ENCODE measurements at regions not wholly inside any gene's neighbourhood (a gene's known extent, or its start where the extent isn't known, plus 50 kb on each side); places are given as distances from the start of the nearest gene placed in this dataset.

- no peaks in the 10 kb centered on the region for H3K9me3 Mint-ChIP-seq
- no peaks in the 10 kb centered on the region for H3K36me3 Mint-ChIP-seq (ENCODE audit: low read depth)
- no peaks in the 10 kb centered on the region for H3K4me1 Mint-ChIP-seq
These were observed 990.5 kb downstream of the OTOL1 start for GRCh38 chr3:162487138-162487537.

GRCh38 chr3:162489853-162490252 lies 993.2 kb downstream of the OTOL1 start:
- peak; percentile 35 for TF ChIP-seq CTCF (conservative IDR thresholded peaks at IDR 0.05)
- H3K4me3 Mint-ChIP-seq: no peak overlapping the region
- no peaks in the 10 kb centered on the region for H3K4me1 Mint-ChIP-seq

More at GRCh38 chr3:162487138-162487537, 990.5 kb downstream of the OTOL1 start:
- H3K27ac Mint-ChIP-seq (ENCODE audit: unreplicated experiment): no peak overlapping the region
- DNase-seq (ENCODE audit: low read depth, low spot score): no peak
- no peaks in the 10 kb centered on the region for H3K27me3 Mint-ChIP-seq (ENCODE audit: low read depth)
- no peak overlapping the region for H3K4me3 Mint-ChIP-seq
- no peak for TF ChIP-seq CTCF (conservative IDR thresholded peaks at IDR 0.05)

GRCh38 chr3:162491952-162492351 lies 995.3 kb downstream of the OTOL1 start:
- H3K9me3 Mint-ChIP-seq: peaks cover 2% of the 10 kb centered on the region
- no peaks in the 10 kb centered on the region for H3K36me3 Mint-ChIP-seq (ENCODE audit: low read depth)
- no peak overlapping the region for H3K4me3 Mint-ChIP-seq
- no peaks in the 10 kb centered on the region for H3K27me3 Mint-ChIP-seq (ENCODE audit: low read depth)
- no peak for DNase-seq (ENCODE audit: low read depth, low spot score)
- no peak overlapping the region for H3K27ac Mint-ChIP-seq (ENCODE audit: unreplicated experiment)
- H3K4me1 Mint-ChIP-seq: no peaks in the 10 kb centered on the region
- no peak for TF ChIP-seq CTCF (conservative IDR thresholded peaks at IDR 0.05)

More at GRCh38 chr3:162489853-162490252, 993.2 kb downstream of the OTOL1 start:
- Mint-ChIP-seq H3K27ac (ENCODE audit: unreplicated experiment) (no peak overlapping the region), H3K36me3 (ENCODE audit: low read depth) (no peaks in the 10 kb centered on the region), H3K27me3 (ENCODE audit: low read depth) (no peaks in the 10 kb centered on the region), H3K9me3 (no peaks in the 10 kb centered on the region)
- DNase-seq (ENCODE audit: low read depth, low spot score): no peak

GRCh38 chr3:162492446-162493081 lies 996.0 kb downstream of the OTOL1 start:
- H3K4me3 Mint-ChIP-seq: no peak overlapping the region
- H3K4me1 Mint-ChIP-seq: no peaks in the 10 kb centered on the region
- DNase-seq (ENCODE audit: low read depth, low spot score): no peak
- H3K27ac Mint-ChIP-seq (ENCODE audit: unreplicated experiment): no peak overlapping the region
- H3K27me3 Mint-ChIP-seq (ENCODE audit: low read depth): no peaks in the 10 kb centered on the region
- H3K9me3 Mint-ChIP-seq: peaks cover 2% of the 10 kb centered on the region
- TF ChIP-seq CTCF (conservative IDR thresholded peaks at IDR 0.05): no peak
- no peaks in the 10 kb centered on the region for H3K36me3 Mint-ChIP-seq (ENCODE audit: low read depth)

DNA sequence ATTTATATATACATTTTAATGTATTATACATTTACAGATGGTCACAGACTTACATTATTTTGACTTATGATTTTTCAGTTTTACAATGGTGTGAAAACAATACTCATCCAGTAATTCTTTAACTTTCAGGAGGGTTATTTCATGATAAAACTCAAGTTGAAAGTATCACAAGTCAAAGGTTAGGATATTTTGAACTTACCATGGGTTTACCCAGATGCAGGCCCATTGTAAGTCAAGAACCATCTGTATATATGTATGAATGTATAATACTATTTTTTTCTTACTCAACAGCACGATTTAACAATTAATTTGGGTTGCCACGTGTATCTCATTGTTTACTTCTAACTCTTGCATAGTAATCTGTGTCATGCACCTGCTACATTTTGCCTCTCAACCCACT lies 1002.0 kb downstream of the OTOL1 start:
- no peaks in the 10 kb centered on the region for H3K4me1 Mint-ChIP-seq
- DNase-seq (ENCODE audit: low read depth, low spot score): no peak
- H3K27me3 Mint-ChIP-seq (ENCODE audit: low read depth): no peaks in the 10 kb centered on the region
- TF ChIP-seq CTCF (conservative IDR thresholded peaks at IDR 0.05): no peak
- H3K9me3 Mint-ChIP-seq: peaks cover 5% of the 10 kb centered on the region
- no peaks in the 10 kb centered on the region for H3K36me3 Mint-ChIP-seq (ENCODE audit: low read depth)
- no peak overlapping the region for H3K4me3 Mint-ChIP-seq
- no peak overlapping the region for H3K27ac Mint-ChIP-seq (ENCODE audit: unreplicated experiment)

Measured in neural crest cell (in vitro differentiated cells).